ENCODE measurements at regions not wholly inside any gene's neighbourhood (a gene's known extent, or its start where the extent isn't known, plus 50 kb on each side); places are given as distances from the start of the nearest gene placed in this dataset.
"Not testable (repeated sequence)": the region's sequence is repeated elsewhere in the genome, so short reads cannot be mapped to it uniquely, and the experiment has no call there.

DNA sequence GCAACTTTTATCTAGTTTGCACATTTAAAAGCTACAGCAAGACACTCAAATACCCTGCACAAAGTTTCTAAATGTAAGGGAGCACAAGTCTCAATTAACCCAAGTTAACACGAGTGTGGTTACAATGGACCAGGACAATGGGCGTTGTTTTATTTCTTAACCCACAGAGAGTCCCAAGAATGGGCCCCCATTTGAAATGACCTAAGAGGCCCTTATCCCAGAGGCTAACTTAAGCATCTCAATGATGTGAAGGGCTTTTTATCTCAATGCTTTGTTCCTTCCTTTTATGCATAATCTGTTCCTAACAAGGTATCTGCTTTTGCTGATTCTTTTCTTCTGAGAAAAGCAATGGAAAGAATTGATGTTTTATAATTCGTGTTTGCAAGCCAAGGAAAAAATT is 151.5 kb upstream of the SALL3 start:
- no peaks in the 10 kb centered on the region for H3K27me3 ChIP-seq (ENCODE audit: control insufficient read depth, extremely low read depth, insufficient read depth, low read length)
- no peak for DNase-seq (ENCODE audit: low read depth, low spot score)
- no peaks in the 10 kb centered on the region for H3K4me1 ChIP-seq (ENCODE audit: control insufficient read depth, extremely low read depth, insufficient read depth, low read length)
- TF ChIP-seq, protein P1, sequence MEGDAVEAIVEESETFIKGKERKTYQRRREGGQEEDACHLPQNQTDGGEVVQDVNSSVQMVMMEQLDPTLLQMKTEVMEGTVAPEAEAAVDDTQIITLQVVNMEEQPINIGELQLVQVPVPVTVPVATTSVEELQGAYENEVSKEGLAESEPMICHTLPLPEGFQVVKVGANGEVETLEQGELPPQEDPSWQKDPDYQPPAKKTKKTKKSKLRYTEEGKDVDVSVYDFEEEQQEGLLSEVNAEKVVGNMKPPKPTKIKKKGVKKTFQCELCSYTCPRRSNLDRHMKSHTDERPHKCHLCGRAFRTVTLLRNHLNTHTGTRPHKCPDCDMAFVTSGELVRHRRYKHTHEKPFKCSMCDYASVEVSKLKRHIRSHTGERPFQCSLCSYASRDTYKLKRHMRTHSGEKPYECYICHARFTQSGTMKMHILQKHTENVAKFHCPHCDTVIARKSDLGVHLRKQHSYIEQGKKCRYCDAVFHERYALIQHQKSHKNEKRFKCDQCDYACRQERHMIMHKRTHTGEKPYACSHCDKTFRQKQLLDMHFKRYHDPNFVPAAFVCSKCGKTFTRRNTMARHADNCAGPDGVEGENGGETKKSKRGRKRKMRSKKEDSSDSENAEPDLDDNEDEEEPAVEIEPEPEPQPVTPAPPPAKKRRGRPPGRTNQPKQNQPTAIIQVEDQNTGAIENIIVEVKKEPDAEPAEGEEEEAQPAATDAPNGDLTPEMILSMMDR (optimal IDR thresholded peaks at IDR 0.05 in 1 of 3, IDR thresholded peaks at IDR 0.05 in 1 of 3, conservative IDR thresholded peaks at IDR 0.05 in 1 of 3; ENCODE audit: extremely low read depth in 1 of 3, insufficient read depth in 2 of 3, low read length in 3 of 3) = no peak
- TF ChIP-seq EZH2 (IDR thresholded peaks at IDR 0.05; ENCODE audit: low read length) = no peak
- dilution Hi-C loops (cut with MboI; ENCODE audit: extremely low pct_ligation_motif_present, low sequenced_read_pairs) = no loop called here
- FAIRE-seq = no peak
- no peaks in the 10 kb centered on the region for H3K36me3 ChIP-seq (ENCODE audit: control insufficient read depth in 2 of 2, extremely low read depth in 1 of 2, insufficient read depth in 2 of 2, low read length in 2 of 2)
- no peaks in the 10 kb centered on the region for H3K9me1 ChIP-seq (ENCODE audit: control insufficient read depth, extremely low read depth, insufficient read depth, low read length)
- no peak overlapping the region for H3K9ac ChIP-seq (ENCODE audit: control insufficient read depth, extremely low read depth, insufficient read depth, low read length)
- H3K27ac ChIP-seq (ENCODE audit: control insufficient read depth, insufficient read depth, low read length) = no peak overlapping the region
- H3K4me3 ChIP-seq (ENCODE audit: control insufficient read depth in 2 of 3, extremely low read depth in 1 of 3, insufficient read depth in 2 of 3, low read depth in 1 of 3, low read length in 3 of 3) = no peak overlapping the region
- H4K20me1 ChIP-seq (ENCODE audit: control insufficient read depth, extremely low read depth, insufficient read depth, low read length) = no peaks in the 10 kb centered on the region
- no peak overlapping the region for H3K4me2 ChIP-seq (ENCODE audit: control insufficient read depth, extremely low read depth, insufficient read depth, low read depth, low read length)
- peaks cover 21% of the 10 kb centered on the region for H3K9me3 ChIP-seq (ENCODE audit: control insufficient read depth, low read depth, low read length)
- no peak overlapping the region for H2AFZ ChIP-seq (ENCODE audit: control insufficient read depth, low read length)
- H3K79me2 ChIP-seq (ENCODE audit: control insufficient read depth, insufficient read depth, low read length) = no peaks in the 10 kb centered on the region

DNA sequence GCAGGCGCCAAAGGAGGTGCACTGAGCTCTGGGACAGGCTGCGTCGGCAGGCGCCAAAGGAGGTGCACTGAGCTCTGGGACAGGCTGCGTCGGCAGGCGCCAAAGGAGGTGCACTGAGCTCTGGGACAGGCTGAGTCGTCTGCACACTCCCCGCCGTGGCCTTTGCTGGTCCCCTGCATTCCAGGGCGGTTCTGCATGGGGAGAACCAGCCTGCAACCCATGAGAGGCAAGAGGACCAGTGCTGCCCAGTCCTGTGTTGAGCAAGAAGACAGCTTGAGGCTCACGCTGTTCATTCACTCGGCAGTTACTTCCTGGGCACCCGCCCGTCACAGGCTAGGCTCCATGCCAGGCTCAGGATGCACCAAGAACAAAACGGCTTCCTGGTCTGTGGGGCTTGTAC is 150.6 kb upstream of the SALL3 start:
- H3K9me1 ChIP-seq (ENCODE audit: control insufficient read depth, extremely low read depth, insufficient read depth, low read length); H3K79me2 ChIP-seq (ENCODE audit: control insufficient read depth, insufficient read depth, low read length); H3K4me2 ChIP-seq (ENCODE audit: control insufficient read depth, extremely low read depth, insufficient read depth, low read depth, low read length); FAIRE-seq; H3K9ac ChIP-seq (ENCODE audit: control insufficient read depth, extremely low read depth, insufficient read depth, low read length); H4K20me1 ChIP-seq (ENCODE audit: control insufficient read depth, extremely low read depth, insufficient read depth, low read length); H3K27ac ChIP-seq (ENCODE audit: control insufficient read depth, insufficient read depth, low read length); H3K27me3 ChIP-seq (ENCODE audit: control insufficient read depth, extremely low read depth, insufficient read depth, low read length); H3K36me3 ChIP-seq (ENCODE audit: control insufficient read depth in 2 of 2, extremely low read depth in 1 of 2, insufficient read depth in 2 of 2, low read length in 2 of 2); H3K4me3 ChIP-seq (ENCODE audit: control insufficient read depth in 2 of 3, extremely low read depth in 1 of 3, insufficient read depth in 2 of 3, low read depth in 1 of 3, low read length in 3 of 3); H2AFZ ChIP-seq (ENCODE audit: control insufficient read depth, low read length); H3K4me1 ChIP-seq (ENCODE audit: control insufficient read depth, extremely low read depth, insufficient read depth, low read length); dilution Hi-C loops (cut with MboI; ENCODE audit: extremely low pct_ligation_motif_present, low sequenced_read_pairs); DNase-seq (ENCODE audit: low read depth, low spot score): not testable (repeated sequence)
- H3K9me3 ChIP-seq (ENCODE audit: control insufficient read depth, low read depth, low read length) = peaks cover 21% of the 10 kb centered on the region

DNA sequence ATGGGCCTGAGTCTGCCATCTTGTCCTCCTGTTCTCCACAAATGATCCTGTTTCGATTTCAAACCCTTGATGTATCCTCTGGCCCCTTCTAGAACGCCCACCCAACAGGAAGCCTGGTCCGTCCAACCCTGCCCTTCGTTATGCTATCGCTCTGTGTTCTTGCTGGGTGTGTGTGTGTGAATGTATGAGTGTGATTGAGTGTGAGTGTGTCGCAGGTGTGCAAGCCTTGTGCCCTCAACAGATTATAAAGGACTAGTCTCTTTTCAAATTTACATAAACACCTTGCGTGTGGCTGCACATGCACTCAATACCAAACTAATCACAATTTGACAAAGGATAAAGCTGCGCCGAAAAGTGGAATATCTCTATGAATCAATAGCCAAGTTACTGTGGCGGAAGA is 149.5 kb upstream of the SALL3 start:
- H3K36me3 ChIP-seq (ENCODE audit: control insufficient read depth in 2 of 2, extremely low read depth in 1 of 2, insufficient read depth in 2 of 2, low read length in 2 of 2) = no peaks in the 10 kb centered on the region
- no peak overlapping the region for H3K9ac ChIP-seq (ENCODE audit: control insufficient read depth, extremely low read depth, insufficient read depth, low read length)
- no peak overlapping the region for H3K4me3 ChIP-seq (ENCODE audit: control insufficient read depth in 2 of 3, extremely low read depth in 1 of 3, insufficient read depth in 2 of 3, low read depth in 1 of 3, low read length in 3 of 3)
- no peaks in the 10 kb centered on the region for H3K9me1 ChIP-seq (ENCODE audit: control insufficient read depth, extremely low read depth, insufficient read depth, low read length)
- no peaks in the 10 kb centered on the region for H4K20me1 ChIP-seq (ENCODE audit: control insufficient read depth, extremely low read depth, insufficient read depth, low read length)
- no peak overlapping the region for H3K27ac ChIP-seq (ENCODE audit: control insufficient read depth, insufficient read depth, low read length)
- no peak overlapping the region for H3K4me2 ChIP-seq (ENCODE audit: control insufficient read depth, extremely low read depth, insufficient read depth, low read depth, low read length)
- no peaks in the 10 kb centered on the region for H3K27me3 ChIP-seq (ENCODE audit: control insufficient read depth, extremely low read depth, insufficient read depth, low read length)
- no peaks in the 10 kb centered on the region for H3K4me1 ChIP-seq (ENCODE audit: control insufficient read depth, extremely low read depth, insufficient read depth, low read length)
- no peak for DNase-seq (ENCODE audit: low read depth, low spot score)
- peaks cover 21% of the 10 kb centered on the region for H3K9me3 ChIP-seq (ENCODE audit: control insufficient read depth, low read depth, low read length)
- dilution Hi-C loops (cut with MboI; ENCODE audit: extremely low pct_ligation_motif_present, low sequenced_read_pairs) = no loop called here
- no peak for TF ChIP-seq EZH2 (IDR thresholded peaks at IDR 0.05; ENCODE audit: low read length)
- TF ChIP-seq, protein P1 (optimal IDR thresholded peaks at IDR 0.05 in 1 of 3, IDR thresholded peaks at IDR 0.05 in 1 of 3, conservative IDR thresholded peaks at IDR 0.05 in 1 of 3; ENCODE audit: extremely low read depth in 1 of 3, insufficient read depth in 2 of 3, low read length in 3 of 3) = no peak
- no peaks in the 10 kb centered on the region for H3K79me2 ChIP-seq (ENCODE audit: control insufficient read depth, insufficient read depth, low read length)
- no peak overlapping the region for H2AFZ ChIP-seq (ENCODE audit: control insufficient read depth, low read length)
- FAIRE-seq = no peak

Data from keratinocyte (primary cell).